A204.1 (cell line): ENCODE measurements at regions not wholly inside any gene's neighbourhood (a gene's known extent, or its start where the extent isn't known, plus 50 kb on each side); places are given as distances from the start of the nearest gene placed in this dataset.

Experiments
- FAIRE-seq: peaks from 2 replicates; lab custom pipeline; 2012; peaks lifted over from hg19 to GRCh38; lab: Jason Lieb, UNC

DNA sequence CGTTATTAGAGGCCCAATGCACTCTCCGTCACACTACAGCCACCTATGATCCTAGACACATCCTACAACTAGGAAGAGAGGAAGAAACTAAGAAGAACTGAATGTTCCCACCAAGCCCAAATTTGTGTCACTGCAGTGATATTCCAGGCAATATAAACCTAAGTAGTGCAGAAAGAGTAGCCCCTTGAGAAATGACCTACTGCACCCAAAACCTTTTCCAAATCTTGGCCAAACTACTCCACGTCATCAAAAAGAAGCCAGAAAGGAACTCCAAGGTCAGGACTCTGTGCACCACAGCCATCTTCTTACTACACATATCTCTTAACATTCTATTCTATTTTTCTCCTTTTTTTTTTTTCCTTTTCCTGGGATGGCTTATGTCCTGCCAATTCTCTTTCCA lies 60.2 kb downstream of the ADAMTS1 start:
- no peak for FAIRE-seq

DNA sequence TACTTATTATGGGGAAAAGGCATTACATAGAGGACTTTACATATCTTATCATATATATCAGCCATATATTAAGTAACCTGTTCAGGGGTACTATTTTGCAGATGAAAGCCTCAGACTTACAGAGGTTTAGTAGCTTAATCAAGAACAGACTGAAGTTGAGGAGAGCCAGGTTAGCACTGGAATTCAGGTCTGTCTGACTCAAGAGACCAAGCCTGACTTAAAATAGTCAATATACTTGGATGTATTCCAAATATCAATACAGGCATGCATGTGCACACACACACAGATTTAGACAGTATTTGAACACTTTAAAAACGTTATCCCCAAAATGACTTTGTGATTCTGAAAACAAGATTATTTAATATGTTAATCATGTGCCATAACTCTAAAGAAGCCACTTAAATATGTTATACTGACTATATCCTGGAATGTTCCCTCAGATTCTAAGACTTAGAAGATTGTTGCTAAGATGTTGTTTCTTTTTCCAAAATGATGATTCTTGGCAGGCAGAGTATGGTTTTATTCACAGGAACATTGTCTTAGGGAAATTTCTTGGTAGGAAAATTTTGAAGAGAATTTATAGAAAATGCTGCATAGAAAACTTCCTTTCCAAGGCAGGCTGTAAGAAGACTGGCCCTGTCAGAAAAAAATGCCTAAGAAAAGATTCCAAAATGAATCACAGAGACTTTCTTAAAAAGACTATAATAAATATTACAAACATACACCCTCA lies 61.6 kb downstream of the ADAMTS1 start:
- no peak for FAIRE-seq

- no peak for FAIRE-seq
These were observed 62.5 kb downstream of the ADAMTS1 start for GRCh38 chr21:26782747-26783146.

DNA sequence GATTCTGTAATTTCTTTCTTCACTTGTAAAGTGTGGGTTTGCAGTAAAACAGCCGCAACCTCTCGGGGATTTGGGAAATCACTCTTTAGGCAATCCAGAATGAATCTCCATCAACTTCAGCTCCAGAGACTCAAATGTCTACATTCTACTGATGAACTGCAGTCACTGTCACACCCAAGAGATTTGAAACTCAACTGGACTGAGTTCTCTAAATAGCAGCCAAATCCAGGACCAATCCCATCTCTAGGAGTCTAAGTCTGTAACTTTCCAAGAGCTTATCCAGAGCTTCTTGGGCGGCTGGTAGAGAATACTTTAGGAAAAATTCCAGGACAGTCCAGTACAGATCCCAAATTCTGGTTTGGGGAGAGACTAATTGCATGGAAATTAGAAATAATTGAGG lies 62.9 kb downstream of the ADAMTS1 start:
- no peak for FAIRE-seq

DNA sequence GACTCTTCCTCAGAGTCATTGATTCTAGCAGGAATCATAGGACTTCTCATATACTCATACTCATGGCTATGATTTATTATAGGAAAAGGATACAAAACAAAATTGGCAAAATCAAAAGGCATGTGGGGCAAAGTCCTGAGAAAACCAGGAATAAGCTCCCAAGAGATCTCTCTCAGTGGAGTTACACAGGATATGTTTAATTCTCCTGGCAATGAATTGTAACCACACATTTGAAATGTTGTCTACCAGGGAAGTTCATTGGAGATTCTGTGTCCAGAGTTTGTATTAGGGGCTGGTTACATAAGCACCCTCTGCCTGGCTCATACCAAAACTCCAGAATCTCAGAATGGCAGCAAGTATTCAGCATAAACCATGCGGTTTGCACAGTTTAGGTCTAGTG lies 63.9 kb downstream of the ADAMTS1 start:
- FAIRE-seq: no peak

GRCh38 chr21:26777166-26777565 lies 68.0 kb downstream of the ADAMTS1 start:
- no peak for FAIRE-seq

DNA sequence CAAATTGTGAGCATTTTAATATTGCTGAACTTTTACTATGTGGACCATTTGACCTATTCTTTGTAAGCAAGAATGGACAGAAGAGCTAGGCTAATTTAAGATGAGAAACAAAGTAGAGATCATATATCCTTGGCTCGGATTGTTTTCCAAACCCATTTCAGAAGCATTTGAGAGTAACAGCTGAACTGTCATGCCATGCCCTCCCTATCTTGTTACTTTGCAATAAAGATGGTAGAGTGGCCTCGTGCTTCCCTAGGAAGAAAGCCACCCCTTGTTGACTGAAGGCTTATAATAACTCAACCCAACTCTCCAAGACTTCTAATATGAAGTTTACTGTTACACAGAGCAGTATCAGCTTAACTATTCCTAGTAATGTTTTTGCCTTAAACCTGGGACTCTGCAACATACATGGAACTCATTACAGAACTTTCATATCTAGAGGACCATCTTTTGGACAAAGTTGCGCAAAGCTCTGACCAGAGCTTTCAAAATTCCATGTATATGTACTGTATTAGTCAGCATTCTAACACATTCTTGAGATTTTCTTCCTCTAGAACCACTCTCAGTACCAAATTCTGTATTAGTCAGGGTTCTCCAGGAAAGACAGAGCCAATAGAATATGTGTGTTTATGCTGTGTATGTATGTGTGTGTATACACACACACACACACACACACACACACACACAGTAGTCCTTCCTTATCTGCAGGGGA lies 68.7 kb downstream of the ADAMTS1 start:
- no peak for FAIRE-seq

DNA sequence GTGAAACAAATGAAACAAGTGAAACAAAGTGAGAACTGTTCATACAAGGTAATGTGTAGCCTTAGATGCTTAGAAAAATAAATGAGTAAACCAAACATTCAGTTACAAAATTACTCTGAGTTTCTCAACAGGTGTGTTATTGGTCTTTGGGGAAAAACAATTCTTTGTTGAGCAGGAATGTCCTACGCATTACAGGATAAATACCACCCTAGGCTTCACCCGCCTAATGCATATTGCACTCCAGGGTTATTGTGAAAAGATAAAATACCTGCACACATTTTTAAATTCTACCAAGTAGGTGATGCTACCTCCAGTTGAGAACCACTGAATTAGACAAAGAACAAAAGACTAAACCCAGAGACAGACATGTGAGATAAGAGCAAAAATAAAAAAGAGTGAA lies 72.2 kb downstream of the ADAMTS1 start:
- FAIRE-seq: no peak

DNA sequence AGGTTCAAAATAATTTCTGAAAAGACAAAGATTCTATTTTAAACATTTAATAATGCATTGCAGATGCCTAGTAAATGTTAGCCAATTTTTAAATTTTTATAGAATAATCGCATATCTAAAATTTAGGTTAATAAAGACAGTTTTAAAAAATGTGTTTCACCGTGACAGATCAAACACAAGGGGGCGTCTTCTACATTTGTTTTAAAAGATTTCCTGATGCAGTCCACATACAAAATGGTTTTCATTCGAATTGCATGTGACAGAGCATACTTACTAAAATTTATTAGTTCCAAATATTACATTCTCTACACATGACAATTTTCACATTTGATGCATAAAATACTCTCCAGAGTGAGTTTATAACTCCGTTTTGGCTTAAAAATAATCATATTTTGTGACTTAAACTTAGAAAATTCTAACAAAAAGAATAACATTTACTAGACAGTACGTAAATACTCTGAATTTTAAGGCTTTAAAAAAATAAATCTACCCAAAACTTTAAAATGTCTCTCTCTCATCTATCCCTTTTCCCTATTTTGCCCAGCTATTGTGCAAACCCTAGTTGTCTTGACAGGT lies 75.5 kb downstream of the ADAMTS1 start:
- FAIRE-seq: peak; percentile 97

DNA sequence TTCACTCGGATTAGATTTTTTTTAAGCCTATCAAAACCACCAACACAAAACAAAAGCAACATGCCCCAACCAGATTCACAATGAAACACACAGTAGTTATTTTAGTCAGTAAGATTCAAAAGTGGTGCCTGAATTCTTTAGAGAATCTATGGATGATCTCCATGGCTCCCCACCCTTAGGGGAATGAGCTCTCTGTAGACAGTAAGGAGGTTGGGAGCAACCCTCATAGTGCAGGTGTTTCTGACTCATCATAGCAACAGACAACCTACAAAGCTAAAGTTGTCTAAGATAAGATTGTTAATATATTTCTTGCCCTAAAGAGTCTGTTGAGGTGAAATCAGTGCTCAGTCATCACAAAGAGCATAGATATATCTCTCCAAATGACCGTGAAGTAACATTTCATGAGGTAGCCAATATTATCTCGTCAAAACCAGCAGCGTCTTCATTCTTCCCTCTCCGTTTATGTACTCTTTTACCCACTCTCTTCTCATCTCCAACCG lies 78.3 kb downstream of the ADAMTS1 start:
- FAIRE-seq: no peak

- no peak for FAIRE-seq
These were observed 83.9 kb downstream of the ADAMTS1 start for GRCh38 chr21:26761174-26761915.

DNA sequence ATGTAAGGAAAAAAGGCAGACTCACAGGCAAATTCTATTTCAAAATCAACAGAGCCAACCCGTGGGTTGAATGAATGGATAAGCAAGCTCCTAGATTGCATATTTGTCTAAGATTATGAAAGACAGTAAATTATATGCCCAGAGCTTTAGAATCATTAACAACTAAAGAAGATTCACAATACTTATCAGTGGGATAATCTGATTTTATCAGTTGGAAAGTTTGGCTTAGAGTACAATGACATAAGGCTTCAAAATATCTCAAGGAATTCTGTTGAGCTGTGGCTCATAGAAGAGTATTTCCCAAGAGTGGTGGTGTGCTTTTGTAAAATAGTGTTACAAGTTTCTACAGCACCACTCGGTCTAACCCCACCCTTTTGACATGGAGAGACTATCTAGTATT lies 85.5 kb downstream of the ADAMTS1 start:
- no peak for FAIRE-seq

GRCh38 chr21:26758083-26758880 lies 86.9 kb downstream of the ADAMTS1 start:
- FAIRE-seq: no peak

GRCh38 chr21:26756491-26757159 lies 88.6 kb downstream of the ADAMTS1 start:
- no peak for FAIRE-seq

GRCh38 chr21:26754853-26755252 lies 90.4 kb downstream of the ADAMTS1 start:
- no peak for FAIRE-seq

- no peak for FAIRE-seq
These were observed 91.4 kb downstream of the ADAMTS1 start for GRCh38 chr21:26753822-26754221.

DNA sequence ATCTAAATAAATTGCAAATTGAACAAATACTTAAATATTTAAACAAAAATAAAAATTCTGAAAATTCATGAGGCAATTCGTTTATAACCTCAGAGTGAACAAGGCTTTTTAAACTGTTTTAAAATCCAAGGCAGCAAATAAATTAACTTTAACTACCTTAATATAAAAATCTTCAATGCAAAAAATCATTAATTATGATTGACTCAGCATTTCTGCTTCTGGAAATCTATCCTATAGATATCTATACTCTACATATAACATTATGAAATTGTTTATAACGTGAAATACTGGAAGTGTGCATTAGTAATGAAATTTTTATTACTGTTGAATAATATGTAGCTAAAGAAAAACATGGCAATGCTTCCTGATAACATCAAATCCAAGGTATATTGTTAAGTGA lies 92.4 kb downstream of the ADAMTS1 start:
- no peak for FAIRE-seq

GRCh38 chr21:26751305-26751704 lies 93.9 kb downstream of the ADAMTS1 start:
- FAIRE-seq: no peak

GRCh38 chr21:26748066-26748465 lies 97.1 kb downstream of the ADAMTS1 start:
- FAIRE-seq: no peak

GRCh38 chr21:26747216-26747615 lies 98.0 kb downstream of the ADAMTS1 start:
- no peak for FAIRE-seq

- no peak for FAIRE-seq
These were observed 101.7 kb downstream of the ADAMTS1 start for GRCh38 chr21:26743524-26743923.
